ENCODE measurements at regions not wholly inside any gene's neighbourhood (a gene's known extent, or its start where the extent isn't known, plus 50 kb on each side); places are given as distances from the start of the nearest gene placed in this dataset.

GRCh38 chr2:122166820-122167219, 411.4 kb downstream of the TSN start:
- no peak overlapping the region for H3K4me3 ChIP-seq (ENCODE audit: low read depth, low read length)
- DNase-seq (ENCODE audit: low read depth) = no peak
- TF ChIP-seq MYC (IDR thresholded peaks at IDR 0.05; ENCODE audit: low read depth, low read length) (no peak), CTCF (IDR thresholded peaks at IDR 0.05; ENCODE audit: low read depth, low read length) (no peak), MAX (IDR thresholded peaks at IDR 0.05; ENCODE audit: low read depth, low read length) (no peak), POLR2A (IDR thresholded peaks at IDR 0.05; ENCODE audit: extremely low read depth, insufficient read length) (no peak)

- TF ChIP-seq MYC (IDR thresholded peaks at IDR 0.05; ENCODE audit: low read depth, low read length) (no peak), CTCF (IDR thresholded peaks at IDR 0.05; ENCODE audit: low read depth, low read length) (no peak), POLR2A (IDR thresholded peaks at IDR 0.05; ENCODE audit: extremely low read depth, insufficient read length) (no peak), MAX (IDR thresholded peaks at IDR 0.05; ENCODE audit: low read depth, low read length) (no peak)
- no peak overlapping the region for H3K4me3 ChIP-seq (ENCODE audit: low read depth, low read length)
- no peak for DNase-seq (ENCODE audit: low read depth)
These were observed 412.1 kb downstream of the TSN start for GRCh38 chr2:122167515-122167914.

GRCh38 chr2:122168799-122169198, 413.3 kb downstream of the TSN start:
- TF ChIP-seq MYC (IDR thresholded peaks at IDR 0.05; ENCODE audit: low read depth, low read length) = no peak
- peak; percentile 4 for TF ChIP-seq CTCF (IDR thresholded peaks at IDR 0.05; ENCODE audit: low read depth, low read length)
- DNase-seq (ENCODE audit: low read depth) = no peak
- H3K4me3 ChIP-seq (ENCODE audit: low read depth, low read length) = no peak overlapping the region

- DNase-seq (ENCODE audit: low read depth) = no peak
- no peak for TF ChIP-seq MAX (IDR thresholded peaks at IDR 0.05; ENCODE audit: low read depth, low read length)
- no peak for TF ChIP-seq MYC (IDR thresholded peaks at IDR 0.05; ENCODE audit: low read depth, low read length)
- no peak for TF ChIP-seq POLR2A (IDR thresholded peaks at IDR 0.05; ENCODE audit: extremely low read depth, insufficient read length)
- TF ChIP-seq CTCF (IDR thresholded peaks at IDR 0.05; ENCODE audit: low read depth, low read length) = no peak
- H3K4me3 ChIP-seq (ENCODE audit: low read depth, low read length) = no peak overlapping the region
These were observed 417.4 kb downstream of the TSN start for GRCh38 chr2:122172812-122173211.

- H3K4me3 ChIP-seq (ENCODE audit: low read depth, low read length) = no peak overlapping the region
- DNase-seq (ENCODE audit: low read depth) = no peak
- TF ChIP-seq MYC (IDR thresholded peaks at IDR 0.05; ENCODE audit: low read depth, low read length) (no peak), CTCF (IDR thresholded peaks at IDR 0.05; ENCODE audit: low read depth, low read length) (no peak)
These were observed 418.6 kb downstream of the TSN start for GRCh38 chr2:122174061-122174460.

GRCh38 chr2:122179492-122180165, 424.2 kb downstream of the TSN start:
- no peak overlapping the region for H3K4me3 ChIP-seq (ENCODE audit: low read depth, low read length)
- TF ChIP-seq CTCF (IDR thresholded peaks at IDR 0.05; ENCODE audit: low read depth, low read length) (no peak), POLR2A (IDR thresholded peaks at IDR 0.05; ENCODE audit: extremely low read depth, insufficient read length) (no peak), MAX (IDR thresholded peaks at IDR 0.05; ENCODE audit: low read depth, low read length) (no peak), MYC (IDR thresholded peaks at IDR 0.05; ENCODE audit: low read depth, low read length) (no peak)
- no peak for DNase-seq (ENCODE audit: low read depth)
